H1 (cell line): ENCODE measurements at regions not wholly inside any gene's neighbourhood (a gene's known extent, or its start where the extent isn't known, plus 50 kb on each side); places are given as distances from the start of the nearest gene placed in this dataset.

ENCODE experiments used
- CTCF ChIA-PET: fragments of 300-600 bp; sonication (Branson Sonifier 250); formaldehyde crosslinking; loops from one replicate; lab custom pipeline; 2021; ENCODE audit not compliant: partially characterized antibody; lab: Charles Lee
- POLR2A ChIA-PET: fragments of 300-600 bp; sonication (Branson Sonifier 250); formaldehyde crosslinking; loops from one replicate; lab custom pipeline; 2021; ENCODE audit warnings: inconsistent platforms; ENCODE audit not compliant: partially characterized antibody; lab: Charles Lee
- DNase-seq, 2 experiments: peaks; one replicate each; pipeline versions ENCODE4 v3.0.0 to v3.0.0-alpha.2; 2010 to 2022; ENCODE audit warnings: low spot score in 2 of 2, low read depth in 1 of 2, mixed read lengths in 1 of 2
- FAIRE-seq: peaks from 2 replicates; lab custom pipeline; 2011; peaks lifted over from hg19 to GRCh38; lab: Jason Lieb, UNC
- H2AFZ ChIP-seq: 2 replicates; pipeline ENCODE4 v1.8.1; 2012; ENCODE audit warnings: low read length, inconsistent platforms
- H2AK5ac ChIP-seq: 2 replicates; pipeline ENCODE4 v1.6.1; 2013; ENCODE audit warnings: low read depth, low read length
- H2BK120ac ChIP-seq: replicated peaks from 2 replicates; pipeline ENCODE3; 2013; ENCODE audit warnings: low read depth, low read length, inconsistent platforms
- H2BK12ac ChIP-seq: 2 replicates; pipeline ENCODE4 v1.6.1; 2013; ENCODE audit warnings: low read depth, low read length
- H2BK15ac ChIP-seq: 2 replicates; pipeline ENCODE4 v1.6.1; 2013; ENCODE audit warnings: low read length
- H2BK20ac ChIP-seq: 2 replicates; pipeline ENCODE4 v1.6.1; 2013; ENCODE audit warnings: low read length
- H2BK5ac ChIP-seq: 2 replicates; pipeline ENCODE4 v1.6.1; 2013; ENCODE audit warnings: low read depth, low read length
- H3K14ac ChIP-seq: 2 replicates; pipeline ENCODE4 v1.6.1; 2013; ENCODE audit warnings: inconsistent platforms; ENCODE audit not compliant: insufficient read length
- H3K18ac ChIP-seq: 2 replicates; pipeline ENCODE4 v1.6.1; 2013; ENCODE audit warnings: low read length; ENCODE audit errors: extremely low read depth
- H3K23ac ChIP-seq: 2 replicates; pipeline ENCODE4 v1.6.1; 2013; ENCODE audit warnings: inconsistent platforms; ENCODE audit not compliant: insufficient read length
- H3K23me2 ChIP-seq: 2 replicates; pipeline ENCODE4 v1.6.1; 2013; ENCODE audit warnings: low read depth, low read length
- H3K27ac ChIP-seq: 2 replicates; pipeline ENCODE4 v1.6.1; 2011; ENCODE audit warnings: low read depth, low read length, inconsistent platforms
- H3K27me3 ChIP-seq, 4 experiments: replicated peaks in 1 of 4; 1 replicate in 1 of 4; 2 replicates in 3 of 4; pipeline versions ENCODE4 v1.6.1 to v1.8.1; 2011 to 2013; ENCODE audit warnings: low read length in 3 of 4, mild to moderate bottlenecking in 3 of 4, inconsistent platforms in 2 of 4, mixed read lengths in 2 of 4, moderate library complexity in 1 of 4; ENCODE audit not compliant: control insufficient read depth in 3 of 4, insufficient read depth in 3 of 4; ENCODE audit errors: extremely low read depth in 1 of 4
- H3K36me3 ChIP-seq, 4 experiments: 2 replicates each; pipeline versions ENCODE4 v1.6.1 to v1.8.1; 2011 to 2013; ENCODE audit warnings: mild to moderate bottlenecking in 4 of 4, low read length in 3 of 4, moderate library complexity in 2 of 4, control low read depth in 1 of 4, inconsistent platforms in 1 of 4; ENCODE audit not compliant: insufficient read depth in 4 of 4, control insufficient read depth in 2 of 4
- H3K4ac ChIP-seq: replicated peaks from 2 replicates; pipeline ENCODE3; 2013; ENCODE audit warnings: low read length, low read depth, mixed read lengths, inconsistent platforms; ENCODE audit not compliant: insufficient read length
- H3K4me1 ChIP-seq, 4 experiments: replicated peaks in 1 of 4; 1 replicate in 1 of 4; 2 replicates in 3 of 4; pipeline versions ENCODE4 v1.6.1 to v1.8.1; 2011 to 2013; ENCODE audit warnings: low read length in 3 of 4, inconsistent platforms in 2 of 4, mixed read lengths in 1 of 4; ENCODE audit not compliant: insufficient read depth in 4 of 4, control insufficient read depth in 3 of 4
- H3K4me2 ChIP-seq, 2 experiments: 2 replicates each; pipeline versions ENCODE4 v1.6.1 to v1.8.1; 2011 to 2013; ENCODE audit warnings: low read depth in 2 of 2, low read length in 2 of 2, control low read depth in 1 of 2, inconsistent platforms in 1 of 2, mild to moderate bottlenecking in 1 of 2; ENCODE audit not compliant: insufficient read depth in 1 of 2
- H3K4me3 ChIP-seq, 4 experiments: fragments of 200-600, 300-600 bp in 1 of 4; sonication (generic), shearing (Covaris generic), sonication (Bioruptor Twin) in 1 of 4; 2 replicates each; pipeline versions ENCODE4 v1.5.1 to v1.8.1; 2011 to 2016; ENCODE audit warnings: low read length in 4 of 4, low read depth in 3 of 4, control low read depth in 2 of 4, inconsistent platforms in 2 of 4, mild to moderate bottlenecking in 2 of 4, mixed read lengths in 1 of 4, moderate library complexity in 1 of 4; ENCODE audit not compliant: insufficient read depth in 2 of 4; ENCODE audit errors: extremely low read depth in 1 of 4
- H3K56ac ChIP-seq: replicated peaks from 2 replicates; pipeline ENCODE3; 2013; ENCODE audit warnings: low read depth, mild to moderate bottlenecking, mixed read lengths, low read length, inconsistent platforms; ENCODE audit not compliant: insufficient read length
- H3K79me1 ChIP-seq: 2 replicates; pipeline ENCODE4 v1.6.1; 2013; ENCODE audit warnings: low read depth, low read length, control low read depth
- H3K79me2 ChIP-seq, 2 experiments: 2 replicates each; pipeline versions ENCODE4 v1.6.1 to v1.8.1; 2012 to 2013; ENCODE audit warnings: low read length in 2 of 2, mild to moderate bottlenecking in 2 of 2, inconsistent platforms in 1 of 2; ENCODE audit not compliant: insufficient read depth in 2 of 2, control insufficient read depth in 1 of 2
- H3K9ac ChIP-seq, 4 experiments: replicated peaks in 1 of 4; 1 replicate in 1 of 4; 2 replicates in 3 of 4; pipeline versions ENCODE4 v1.6.1 to v1.8.1; 2011 to 2013; ENCODE audit warnings: low read depth in 3 of 4, low read length in 3 of 4, control low read depth in 2 of 4, mild to moderate bottlenecking in 2 of 4, moderate library complexity in 2 of 4, inconsistent platforms in 1 of 4; ENCODE audit errors: extremely low read depth in 1 of 4
- H3K9me3 ChIP-seq, 2 experiments: 2 replicates each; pipeline versions ENCODE4 v1.6.1 to v1.8.1; 2012 to 2013; ENCODE audit warnings: mild to moderate bottlenecking in 2 of 2, moderate library complexity in 2 of 2, control low read depth in 1 of 2, inconsistent platforms in 1 of 2, low read depth in 1 of 2, low read length in 1 of 2, mixed read lengths in 1 of 2; ENCODE audit not compliant: insufficient read depth in 2 of 2
- H4K20me1 ChIP-seq, 2 experiments: replicated peaks in 1 of 2; 2 replicates each; pipeline versions ENCODE3 to v1.8.1; 2011 to 2013; ENCODE audit warnings: inconsistent platforms in 2 of 2, low read length in 2 of 2, mild to moderate bottlenecking in 1 of 2; ENCODE audit not compliant: insufficient read depth in 2 of 2, control insufficient read depth in 1 of 2
- H4K5ac ChIP-seq: 2 replicates; pipeline ENCODE4 v1.6.1; 2013; ENCODE audit warnings: low read length, low read depth, mixed read lengths, inconsistent platforms; ENCODE audit not compliant: insufficient read length
- H4K8ac ChIP-seq: 2 replicates; pipeline ENCODE4 v1.8.0; 2013; ENCODE audit warnings: mild to moderate bottlenecking, moderate library complexity, low read length, inconsistent platforms; ENCODE audit not compliant: insufficient read depth; ENCODE audit errors: extremely low read depth
- H4K91ac ChIP-seq: replicated peaks from 2 replicates; pipeline ENCODE3; 2013; ENCODE audit warnings: low read length, mixed read lengths, inconsistent platforms; ENCODE audit not compliant: insufficient read length
- ATF3 ChIP-seq: IDR thresholded peaks from 2 replicates; pipeline ENCODE4 v1.6.1; 2011; ENCODE audit warnings: low read depth, mild to moderate bottlenecking, low read length; ENCODE audit not compliant: insufficient read depth
- FOSL1 ChIP-seq: IDR thresholded peaks from 2 replicates; pipeline ENCODE4 v1.6.1; 2011; ENCODE audit warnings: mild to moderate bottlenecking, low read depth, low read length, moderate library complexity; ENCODE audit not compliant: insufficient read depth
- GABPA ChIP-seq: IDR thresholded peaks from 2 replicates; pipeline ENCODE4 v1.6.1; 2011; ENCODE audit warnings: mild to moderate bottlenecking, low read length, moderate library complexity, borderline replicate concordance; ENCODE audit not compliant: insufficient read depth
- JUN ChIP-seq: IDR thresholded peaks from 2 replicates; pipeline ENCODE4 v1.6.1; 2011; ENCODE audit warnings: low read depth, mild to moderate bottlenecking, improper control_type of control experiment, low read length
- SIN3A ChIP-seq, 2 experiments: IDR thresholded peaks in 1 of 2; conservative IDR thresholded peaks in 1 of 2; 2 replicates each; pipeline ENCODE4 v1.6.1; 2011 to 2012; ENCODE audit warnings: low read length in 2 of 2, improper control_type of control experiment in 1 of 2, low read depth in 1 of 2, mild to moderate bottlenecking in 1 of 2
- SRF ChIP-seq: IDR thresholded peaks from 2 replicates; pipeline ENCODE4 v1.6.1; 2011; ENCODE audit warnings: mild to moderate bottlenecking, low read depth, low read length, moderate library complexity
- WGBS, 2 experiments: shearing (Covaris generic) in 1 of 2; methylation state at CpG; one replicate each; pipeline versions ENCODE4 v1.1.6 to v1.1.7; 2013 to 2015; ENCODE audit warnings: low lambda C conversion rate in 2 of 2, mixed read lengths in 2 of 2, inconsistent platforms in 1 of 2, low coverage in 1 of 2, missing lambda C conversion rate in 1 of 2; ENCODE audit not compliant: insufficient replicate concordance in 2 of 2, insufficient coverage in 1 of 2, insufficient read length in 1 of 2; ENCODE audit errors: extremely low coverage in 1 of 2, missing lambda C conversion rate in 1 of 2; 5-methylcytosine and 5-hydroxymethylcytosine counted together

- Histone ChIP-seq H2BK12ac (no peak overlapping the region), H3K18ac (no peak overlapping the region), H3K9me3 (no peaks in the 10 kb centered on the region), H4K8ac (no peak overlapping the region), H2BK5ac (no peak overlapping the region), H3K4me2 (no peak overlapping the region), H3K9ac (no peak overlapping the region), H2BK15ac (no peak overlapping the region), H3K4me1 (peaks cover 0 to 2% (median 0%) of the 10 kb centered on the region in 4 experiments; a peak in 2 of 7 replicates), H3K23me2 (no peaks in the 10 kb centered on the region), H3K23ac (no peak overlapping the region), H3K79me2 (no peaks in the 10 kb centered on the region), H4K20me1 (no peaks in the 10 kb centered on the region), H2AFZ (no peak overlapping the region), H3K4me3 (no peak overlapping the region), H3K14ac (no peak overlapping the region), H3K4ac (no peak overlapping the region), H2AK5ac (no peak overlapping the region), H3K27ac (no peak overlapping the region), H2BK20ac (no peak overlapping the region), H3K27me3 (no peaks in the 10 kb centered on the region; a peak in 1 of 7 replicates), H4K5ac (no peak overlapping the region), H2BK120ac (no peak overlapping the region), H4K91ac (no peak overlapping the region), H3K79me1 (no peaks in the 10 kb centered on the region), H3K36me3 (no peaks in the 10 kb centered on the region), H3K56ac (no peak overlapping the region)
- CTCF ChIA-PET: interaction anchor here (0.5 kb wide), 1 partner anchor 388 kb away, joined by 6 read pairs; no protein-coding TSS in a partner anchor
- POLR2A ChIA-PET: no interaction called here
- DNase-seq (no peak), FAIRE-seq (no peak)
- 91% methylated on average over 2 of the region's 2 CpGs; no CpG with 5 or more reads in 1 of the 2 experiments for WGBS, 2 experiments
- TF ChIP-seq GABPA (no peak), SIN3A (conservative IDR thresholded peaks at IDR 0.05 in 1 of 2, IDR thresholded peaks at IDR 0.05 in 1 of 2; ENCODE audit: low read depth in 1 of 2, low read length in 2 of 2) (no peak), ATF3 (no peak), JUN (no peak), FOSL1 (no peak), SRF (no peak)
Observed at GRCh38 chr1:115428256-115428655, 90.2 kb upstream of the NGF start.
